Activated gamma-delta T cell treated with anti-CD3 and anti-CD28 coated beads, Interleukin-2, amount 50 U/mL, for 16 hours (primary cell): ENCODE measurements at regions not wholly inside any gene's neighbourhood (a gene's known extent, or its start where the extent isn't known, plus 50 kb on each side); places are given as distances from the start of the nearest gene placed in this dataset.

Experiments used
- DNase-seq: peaks from one replicate; pipeline ENCODE4 v3.0.0-alpha.2; 2020; ENCODE audit warnings: low read depth

GRCh38 chr14:104356020-104356737 is 217.8 kb downstream of the KIF26A start:
- DNase-seq = no peak

DNA sequence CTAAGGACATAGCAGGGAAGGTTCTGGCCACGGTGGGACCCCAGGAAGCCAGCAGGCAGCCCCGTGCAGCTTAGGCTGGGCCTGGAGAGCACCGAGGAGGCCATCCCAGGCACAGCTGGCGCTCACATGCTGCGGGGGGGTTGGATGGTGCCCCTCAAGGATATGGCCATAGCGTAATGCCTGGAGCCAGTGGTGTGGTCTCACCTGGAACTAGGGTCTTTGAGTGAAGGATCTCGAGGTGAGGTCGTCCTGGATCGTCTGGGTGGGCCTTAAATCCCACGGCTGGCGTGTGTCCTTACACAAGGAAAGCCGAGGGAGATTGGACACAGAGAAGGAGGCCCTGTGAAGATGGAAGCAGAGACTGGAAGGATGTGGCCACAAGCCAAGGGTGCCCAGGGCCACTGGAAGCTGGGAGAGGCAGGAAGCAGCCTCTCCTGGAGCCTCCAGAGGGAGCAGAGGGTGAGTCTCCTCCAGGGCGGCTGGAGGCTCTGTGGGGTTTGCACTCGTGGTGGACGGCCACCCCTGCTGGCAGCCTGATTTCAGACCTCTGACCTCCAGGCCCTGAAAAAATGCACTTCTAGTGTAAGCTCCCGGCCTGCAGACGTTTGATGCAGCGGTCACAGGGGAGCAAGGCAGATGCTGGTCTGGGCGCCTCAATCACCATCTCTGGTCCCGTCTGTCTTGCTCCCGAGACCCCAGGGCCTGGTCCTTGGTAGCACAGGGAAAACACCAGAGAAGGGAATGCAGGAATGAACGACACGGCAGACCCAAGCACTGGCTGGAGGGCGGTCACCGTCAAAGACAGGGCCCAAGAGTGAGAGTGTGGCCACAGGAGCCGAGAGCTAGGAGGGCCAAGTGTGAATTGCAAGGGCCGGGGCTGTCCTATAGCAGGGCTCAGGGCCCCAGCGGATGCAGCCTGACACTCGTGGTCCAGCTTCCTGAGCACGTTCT is 218.6 kb downstream of the KIF26A start:
- DNase-seq = no peak

DNA sequence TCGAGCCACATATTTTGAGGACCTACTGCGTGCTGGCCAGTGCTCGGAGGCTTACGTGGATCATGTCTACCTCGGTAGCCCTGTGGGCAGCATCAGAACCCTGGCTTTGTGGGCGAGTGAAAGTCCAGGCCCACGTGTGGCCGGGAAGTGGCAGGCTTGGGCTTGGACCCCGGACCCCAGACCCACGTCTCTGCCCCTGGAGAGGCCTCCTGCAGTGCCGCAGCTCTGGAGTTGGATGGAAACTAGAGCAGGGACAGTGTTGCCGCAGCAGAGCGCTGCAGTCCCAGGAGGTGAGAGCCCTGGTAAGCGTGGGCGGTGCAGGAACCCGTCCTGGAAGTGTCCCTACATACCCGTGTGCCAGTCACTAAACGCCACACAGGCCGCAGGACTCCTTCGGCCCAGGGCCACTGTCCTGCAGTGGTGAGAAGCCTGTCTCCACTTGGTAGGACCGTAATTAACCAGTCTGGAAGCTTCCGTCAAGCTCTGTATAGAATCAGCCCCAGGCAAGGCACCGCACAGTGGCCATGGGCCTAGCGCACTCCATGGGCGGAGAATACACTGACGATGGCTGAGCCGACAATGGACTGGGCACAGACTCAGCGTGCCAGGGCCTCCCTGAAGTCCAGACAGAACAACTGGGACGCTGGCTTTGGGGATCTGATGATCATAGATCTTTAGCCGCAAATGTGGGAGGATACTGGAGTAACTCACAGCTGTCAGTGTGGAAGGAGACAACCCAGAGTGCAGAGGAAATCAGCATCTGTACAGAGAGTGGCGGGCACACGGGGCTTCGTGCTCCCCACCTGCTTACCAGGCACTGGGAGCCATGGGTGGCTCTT is 219.5 kb downstream of the KIF26A start:
- DNase-seq = no peak

DNA sequence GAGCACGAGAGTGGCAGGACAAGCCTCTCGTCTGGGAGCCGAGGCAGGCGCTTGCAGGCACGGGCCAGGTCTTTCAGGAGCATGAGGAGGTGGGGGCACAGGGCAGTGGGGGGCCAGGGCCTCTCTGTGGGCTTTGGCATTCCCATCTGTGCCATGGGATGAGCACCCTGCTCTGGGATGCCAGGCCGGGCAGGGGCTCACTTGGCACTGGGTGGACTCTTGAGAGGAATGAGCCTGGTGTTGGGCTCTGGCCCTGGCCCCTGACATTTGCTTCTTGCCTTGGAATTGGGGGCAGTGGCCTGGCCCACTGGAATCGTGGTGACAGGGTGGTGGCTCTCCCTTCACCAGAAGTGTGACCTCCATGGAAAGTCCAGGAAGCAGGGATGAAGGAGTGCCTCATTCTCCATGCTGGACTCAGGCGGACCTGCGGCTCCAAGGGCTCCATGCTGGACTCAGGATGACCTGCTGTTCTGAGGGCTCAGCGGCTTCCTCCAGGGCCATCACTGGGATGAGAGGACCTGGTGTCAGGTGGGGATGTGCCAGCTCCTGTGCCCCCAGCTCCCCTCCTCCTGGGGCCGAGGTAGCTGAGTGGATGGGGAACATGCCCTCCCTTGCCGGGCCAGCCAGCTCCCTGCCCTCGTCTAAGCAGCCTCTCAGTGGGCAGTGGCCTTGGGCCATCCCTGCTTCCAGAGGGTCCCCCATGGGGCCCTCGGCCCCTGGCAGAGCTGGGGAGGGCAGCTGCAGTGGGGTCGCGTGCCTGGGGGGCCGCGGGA is 220.3 kb downstream of the KIF26A start:
- no peak for DNase-seq

GRCh38 chr14:104359301-104359968 is 220.1 kb upstream of the C14orf180 start:
- DNase-seq = no peak

DNA sequence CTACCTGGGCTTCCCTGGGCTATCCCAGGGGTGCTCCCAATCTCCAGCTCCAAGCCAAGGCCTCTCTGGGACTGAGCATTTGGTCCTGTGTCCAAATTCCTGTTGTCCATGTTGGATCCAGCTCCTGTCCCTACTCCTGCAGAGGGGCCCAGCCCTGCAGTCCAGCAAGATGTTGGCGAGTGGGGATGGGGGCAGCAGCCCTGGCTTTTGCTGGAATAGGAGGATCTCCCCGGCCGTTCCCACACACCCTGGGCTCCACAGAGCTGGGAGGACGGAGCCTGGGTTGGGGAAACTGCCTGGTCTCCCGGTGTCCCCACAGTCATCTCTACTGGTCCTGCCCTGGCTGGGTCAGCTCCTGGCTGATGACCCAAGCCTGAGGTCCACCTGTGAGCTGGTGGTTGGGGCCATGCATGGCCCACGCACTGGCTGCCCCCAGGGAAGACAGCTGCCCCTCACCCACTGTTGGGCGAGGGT is 219.6 kb upstream of the C14orf180 start:
- DNase-seq = no peak

DNA sequence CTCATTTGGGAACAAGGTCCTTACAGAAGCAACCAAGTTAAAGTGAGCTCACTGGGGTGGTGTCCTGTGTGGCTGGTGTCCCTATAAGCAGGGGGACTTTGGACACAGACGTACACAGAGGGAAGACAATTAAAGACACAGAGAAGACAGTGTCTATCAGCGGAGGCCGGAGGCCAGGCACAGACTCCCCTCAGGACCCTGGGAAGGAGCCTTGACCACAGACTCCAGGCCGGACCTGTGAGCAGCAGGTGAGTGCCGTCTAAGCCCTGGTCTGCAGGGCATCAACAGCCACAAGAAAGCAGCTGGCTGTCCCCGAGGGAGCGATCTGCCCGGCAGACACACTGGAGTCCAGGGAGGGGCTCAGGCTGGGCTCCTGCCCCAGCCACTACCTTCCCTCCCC is 219.1 kb upstream of the C14orf180 start:
- no peak for DNase-seq

DNA sequence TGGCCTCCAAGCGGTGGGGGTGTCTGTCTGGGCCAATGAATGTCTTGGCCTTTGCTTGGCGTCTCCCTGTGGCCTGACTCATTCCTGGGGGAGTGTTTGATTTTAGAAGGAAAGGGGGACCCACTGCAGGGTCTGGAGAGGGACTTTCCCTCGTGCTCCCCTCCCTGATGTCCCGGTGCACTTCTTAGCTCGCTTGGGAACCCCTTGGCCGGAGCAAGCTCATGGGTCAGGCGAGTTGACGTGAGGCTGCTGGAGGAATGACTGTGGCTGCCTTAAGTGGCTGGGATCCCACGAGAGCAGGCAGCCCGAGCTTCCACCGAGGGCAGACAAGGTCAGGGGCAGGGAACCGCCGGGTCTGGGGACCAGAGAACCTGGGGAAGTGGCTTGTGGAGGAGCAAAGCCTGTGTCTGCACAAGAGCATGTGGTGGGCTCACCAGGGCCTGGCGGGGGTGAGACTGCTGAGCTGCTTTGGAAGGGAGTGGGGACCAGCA is 218.4 kb upstream of the C14orf180 start:
- DNase-seq = no peak

GRCh38 chr14:104361921-104362681 is 217.5 kb upstream of the C14orf180 start:
- DNase-seq = no peak

DNA sequence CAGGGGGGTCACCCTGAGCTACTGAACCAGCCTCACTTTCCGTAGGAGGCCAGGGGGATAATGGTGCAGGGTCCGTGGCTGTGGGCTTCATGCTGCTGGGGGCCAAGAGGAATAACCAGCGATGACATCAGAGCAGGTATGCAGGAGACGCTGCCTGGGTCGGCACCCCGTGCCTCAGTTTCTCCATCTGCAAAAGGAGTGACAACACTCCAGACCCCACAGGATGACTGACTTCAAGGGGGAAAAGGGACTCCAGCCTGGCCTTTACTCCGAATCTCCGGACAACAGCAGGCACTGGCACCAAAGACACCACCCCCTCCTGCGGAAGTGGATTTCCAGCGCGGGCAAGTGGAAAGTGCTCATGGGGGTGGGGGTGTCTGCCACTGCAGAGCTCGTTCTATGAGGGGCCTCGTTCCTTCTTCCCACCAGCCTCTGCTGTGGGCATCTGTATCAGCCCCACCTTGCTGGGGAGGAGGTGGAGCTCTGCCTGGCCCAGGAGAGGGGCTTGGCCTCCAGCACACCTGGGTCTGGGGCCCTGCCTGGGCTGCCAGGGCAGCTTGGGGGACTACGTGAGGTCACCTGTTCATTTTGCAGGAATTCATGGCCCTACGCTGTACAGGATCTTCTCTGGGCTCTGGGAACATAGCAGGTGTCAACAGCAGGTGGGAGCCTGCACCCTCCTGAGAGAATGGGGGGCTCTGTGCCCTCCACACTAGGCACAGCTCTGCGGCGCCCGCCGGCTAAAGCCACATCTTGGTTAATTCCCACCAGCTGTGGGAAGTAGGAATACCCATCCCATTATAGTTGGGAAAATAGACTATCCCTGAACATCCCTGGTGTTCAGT is 216.6 kb upstream of the C14orf180 start:
- DNase-seq = no peak

DNA sequence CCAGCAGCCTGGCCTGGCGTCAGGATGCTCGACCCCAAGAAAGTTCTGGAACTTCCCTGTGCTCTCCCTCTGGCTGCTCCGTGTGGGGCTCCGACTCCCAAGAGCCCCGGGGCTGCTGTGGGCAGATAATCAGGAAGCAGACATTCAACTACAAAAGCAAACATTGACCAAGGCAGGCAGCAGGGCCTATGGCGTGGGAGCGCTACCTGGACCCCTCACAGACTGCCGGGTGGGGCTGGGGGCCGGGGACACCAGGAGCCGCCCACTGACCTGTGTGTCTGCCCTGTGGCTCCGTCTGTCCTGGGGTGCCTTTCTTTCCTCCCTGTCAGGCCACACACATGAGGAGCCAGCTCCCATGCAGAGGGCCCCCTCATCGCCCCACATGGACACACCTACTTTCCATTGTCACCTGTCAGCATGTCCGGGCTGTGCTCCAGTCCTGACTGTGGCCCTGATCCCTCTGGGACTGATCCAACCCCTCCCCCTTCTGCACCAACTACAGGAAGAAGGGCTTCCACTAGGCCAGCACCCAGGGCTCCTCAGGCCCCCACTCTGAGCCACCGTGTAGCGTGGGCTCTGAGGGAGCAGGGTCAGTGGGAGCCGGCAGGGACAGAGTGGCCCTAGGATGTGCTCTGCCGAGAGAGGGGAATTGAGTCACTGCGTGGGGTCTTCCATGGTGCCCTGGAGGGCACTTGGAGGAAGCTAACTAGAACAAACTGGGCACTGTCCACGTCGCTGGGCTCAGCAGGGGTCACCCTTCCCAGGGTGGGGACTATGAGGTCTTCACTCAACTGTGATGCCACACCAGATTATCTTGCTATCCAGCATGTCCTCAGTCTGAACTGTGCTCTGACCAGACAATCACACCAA is 215.4 kb upstream of the C14orf180 start:
- no peak for DNase-seq

- no peak for DNase-seq
Measured at GRCh38 chr14:104364830-104365229, 214.7 kb upstream of the C14orf180 start.

- no peak for DNase-seq
Measured at GRCh38 chr14:104366931-104367865, 212.4 kb upstream of the C14orf180 start.

DNA sequence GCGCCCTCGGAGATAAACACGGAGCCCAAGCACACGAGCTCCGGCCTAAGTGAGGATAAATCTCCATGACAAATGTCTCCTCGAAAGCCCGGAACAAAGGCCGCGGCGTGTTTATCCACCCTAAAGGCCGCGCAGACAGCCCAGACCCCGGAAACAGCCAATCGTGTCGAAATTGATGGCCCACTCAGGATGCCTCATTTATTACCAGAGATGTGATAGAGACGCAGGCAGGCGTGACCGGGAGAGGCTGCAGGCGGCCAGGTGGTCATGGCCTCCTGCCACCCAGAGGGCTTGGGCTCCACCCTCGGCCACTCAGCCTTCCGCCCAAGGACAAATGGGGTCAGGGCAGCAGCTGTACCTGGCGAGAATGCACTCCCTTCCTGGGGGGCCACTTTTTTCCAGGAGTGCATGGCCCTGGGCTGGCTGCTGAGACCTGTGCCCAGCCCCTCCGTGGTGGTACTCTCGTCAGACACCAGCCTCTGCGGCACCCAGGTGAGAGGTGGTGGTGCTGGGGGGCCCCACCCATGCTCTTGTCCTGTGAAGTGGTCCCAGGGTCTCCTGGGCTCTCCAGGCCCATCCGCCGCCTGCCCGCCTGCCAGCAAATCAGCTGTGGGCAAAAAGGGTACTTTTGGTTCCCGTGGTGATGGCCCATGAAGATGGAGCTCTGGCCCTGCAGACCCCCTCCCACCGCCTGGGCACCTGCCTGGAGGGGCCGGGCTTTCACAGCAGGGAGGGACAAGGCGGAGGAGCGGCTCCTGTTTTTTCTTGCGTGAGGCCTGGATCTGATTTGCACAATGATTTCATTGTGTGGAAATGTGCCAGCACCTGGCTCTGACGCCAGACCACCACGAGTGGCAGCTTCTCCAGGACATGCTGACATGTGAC is 211.5 kb upstream of the C14orf180 start:
- DNase-seq = no peak

GRCh38 chr14:104368751-104369100 is 210.8 kb upstream of the C14orf180 start:
- no peak for DNase-seq

DNA sequence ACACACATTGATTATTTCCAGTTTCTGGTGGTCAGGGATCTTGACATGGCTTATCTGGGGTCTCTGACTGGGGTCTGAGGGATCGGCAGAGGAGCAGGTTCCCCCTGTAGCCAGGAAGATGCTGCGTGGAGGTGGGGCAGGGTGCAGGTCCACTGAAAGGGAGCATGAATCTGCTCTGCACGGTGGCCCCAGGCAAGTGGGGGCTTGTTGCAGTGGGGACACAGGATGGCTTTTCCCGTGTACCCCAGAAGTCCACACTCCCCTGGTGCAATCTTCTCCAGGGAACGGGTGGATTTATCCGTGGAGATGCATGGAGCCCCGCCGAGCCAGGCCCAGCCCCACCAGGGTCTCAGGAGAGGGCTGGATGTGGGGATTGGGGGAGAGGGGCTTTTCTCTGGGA is 210.4 kb upstream of the C14orf180 start:
- no peak for DNase-seq
